Heart right ventricle (tissue), 16 donors: ENCODE measurements at regions not wholly inside any gene's neighbourhood (a gene's known extent, or its start where the extent isn't known, plus 50 kb on each side); places are given as distances from the start of the nearest gene placed in this dataset.

Source experiments
- ATAC-seq, 8 donors: fragments of 200-7000 bp; cut with Tn5 transposase; one replicate each; pipeline ENCODE4 v1.9.1; 2020; ENCODE audit warnings: mild to moderate bottlenecking in 8 of 8, moderate library complexity in 8 of 8, moderate number of reproducible peaks in 1 of 8
- DNase-seq, 2 donors: peaks; one replicate each; pipeline ENCODE4 v3.0.0-alpha.2; 2020
- H3K27ac ChIP-seq, 10 donors: fragments of 200-600 bp; sonication (generic) in 2 of 10; one replicate each; pipeline versions ENCODE4 v1.5.0 to v1.8.0; 2020 to 2022; ENCODE audit warnings: mild to moderate bottlenecking in 3 of 10
- H3K27me3 ChIP-seq, 7 donors: fragments of 200-600 bp; one replicate each; pipeline ENCODE4 v1.8.0; 2021 to 2022; ENCODE audit warnings: mild to moderate bottlenecking in 2 of 7
- H3K36me3 ChIP-seq, 9 donors: fragments of 200-600 bp; sonication (generic) in 1 of 9; one replicate each; pipeline versions ENCODE4 v1.5.0 to v1.8.0; 2020 to 2022; ENCODE audit warnings: mild to moderate bottlenecking in 2 of 9
- H3K4me1 ChIP-seq, 9 donors: fragments of 200-600 bp; sonication (generic) in 1 of 9; one replicate each; pipeline versions ENCODE4 v1.5.0 to v1.8.0; 2020 to 2022; ENCODE audit warnings: mild to moderate bottlenecking in 4 of 9
- H3K4me3 ChIP-seq, 10 donors: fragments of 200-600 bp; sonication (generic) in 2 of 10; one replicate each; pipeline versions ENCODE4 v1.5.0 to v1.8.0; 2020 to 2022; ENCODE audit warnings: mild to moderate bottlenecking in 7 of 10, moderate library complexity in 2 of 10
- H3K9me3 ChIP-seq, 11 donors: fragments of 200-600 bp in 10 of 11; sonication (generic) in 2 of 11; one replicate each; pipeline versions ENCODE4 v1.5.0 to v1.8.0; 2013 to 2022; ENCODE audit warnings: mild to moderate bottlenecking in 2 of 11, control low read depth in 1 of 11, moderate library complexity in 1 of 11
- WGBS, 2 donors: extraction: QIAGEN DNeasy Blood & Tissue Kit; methylation state at CpG; one replicate each; pipeline ENCODE4 v1.1.7; 2013; ENCODE audit warnings: inconsistent platforms in 1 of 2; 5-methylcytosine and 5-hydroxymethylcytosine counted together
- intact Hi-C, 10 donors: fragments of 100-400 bp; cut with DNase I; formaldehyde crosslinking; loops; one replicate each; pipeline versions ENCODE4 v1.11.1 to v1.14.2; 2022
- TF ChIP-seq, protein P1 (sequence below), 9 donors: fragments of 200-600 bp; sonication (generic) in 2 of 9; IDR thresholded peaks; one replicate each; pipeline versions ENCODE4 v1.5.0 to v1.8.0; 2021 to 2022; ENCODE audit warnings: antibody characterized with exemption in 9 of 9, mild to moderate bottlenecking in 5 of 9, moderate library complexity in 1 of 9
- donor health status: Arrhythmogenic right ventricular cardiomyopathy.
- donor health status: ischemic (EF 13 %, LVEDD 7.1; RV severe dilation, severe dysfunction).
- donor health status: healthy with polysubstance abuse.
- donor health status: DM: no; HTN: yes; CAD: no.
- donor health status: DM: no; HTN: no; CAD: no.
- donor health status: ischemic (EF 25% LVEDD 6.9; RV normal size, moderate dysfunction).
- donor health status: ischemic (EF 25% LVEDD 5.7; RV mildly dilated, moderate dysfunction).
- donor health status: healthy.
- donor health status: DM: yes; HTN: yes; CAD: no.
- donor health status: Ischemic cardiomyopathy.
- donor health status: ischemic (EF 35%, LVEDD 5.7; RV mildly dilated, moderate dysfunction).
- donor health status: nonischemic (EF 11% LVEDD 7.7; RV severe dilation, severe dysfunction).
- donor health status: DM: yes; HTN: yes; CAD: no.
- donor health status: PGD.
- donor health status: ischemic (EF 29% LVEDD 5.4; RV normal size, mild dysfunction).
- donor health status: nonischemic (EF 23%, LVEDD 6.1; RV moderate dilation, normal function).

DNA sequence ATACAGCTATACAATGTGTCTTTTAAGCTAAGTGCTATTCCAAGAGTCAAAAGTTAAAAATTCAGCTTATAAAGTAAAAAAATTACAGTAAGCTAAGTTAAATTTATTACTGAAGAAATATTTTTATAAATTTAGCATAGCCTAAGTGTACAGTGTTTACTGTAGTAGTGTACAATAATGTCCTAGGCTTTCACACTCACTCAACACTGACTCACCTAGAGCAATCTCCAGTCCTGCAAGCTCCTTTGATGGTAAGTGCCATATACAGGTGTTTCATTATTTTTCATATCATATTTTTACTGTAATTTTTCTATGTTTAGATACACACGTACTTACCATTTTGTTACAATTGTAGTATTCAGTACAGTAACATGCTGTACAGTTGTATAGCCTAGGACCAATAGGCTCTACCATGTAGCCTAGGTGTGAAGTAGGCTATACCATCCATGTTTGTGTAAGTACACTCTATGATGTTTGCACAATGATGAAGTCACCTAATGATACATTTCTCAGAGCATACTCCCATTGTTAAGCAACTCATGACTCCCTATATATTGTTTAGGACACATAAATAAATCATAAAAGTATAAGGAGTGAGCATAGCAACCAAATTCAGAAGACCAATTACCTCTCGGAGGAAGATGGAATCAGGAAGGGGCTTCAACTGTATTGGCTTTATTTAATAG lies 165.1 kb upstream of the SLC30A5 start:
- Histone ChIP-seq H3K9me3 (peaks cover 0 to 18% (median 0%) of the 10 kb centered on the region in 11 donors), H3K27me3 (no peaks in the 10 kb centered on the region), H3K36me3 (no peaks in the 10 kb centered on the region), H3K27ac (no peak overlapping the region), H3K4me3 (no peak overlapping the region), H3K4me1 (peaks cover 0 to 4% (median 0%) of the 10 kb centered on the region in 9 donors)
- WGBS, 2 donors, result 89 to 91% methylated on average over 2 of the region's 2 CpGs
- ATAC-seq (no peak), DNase-seq (no peak)
- intact Hi-C loops, result no loop called here
- TF ChIP-seq, protein P1, sequence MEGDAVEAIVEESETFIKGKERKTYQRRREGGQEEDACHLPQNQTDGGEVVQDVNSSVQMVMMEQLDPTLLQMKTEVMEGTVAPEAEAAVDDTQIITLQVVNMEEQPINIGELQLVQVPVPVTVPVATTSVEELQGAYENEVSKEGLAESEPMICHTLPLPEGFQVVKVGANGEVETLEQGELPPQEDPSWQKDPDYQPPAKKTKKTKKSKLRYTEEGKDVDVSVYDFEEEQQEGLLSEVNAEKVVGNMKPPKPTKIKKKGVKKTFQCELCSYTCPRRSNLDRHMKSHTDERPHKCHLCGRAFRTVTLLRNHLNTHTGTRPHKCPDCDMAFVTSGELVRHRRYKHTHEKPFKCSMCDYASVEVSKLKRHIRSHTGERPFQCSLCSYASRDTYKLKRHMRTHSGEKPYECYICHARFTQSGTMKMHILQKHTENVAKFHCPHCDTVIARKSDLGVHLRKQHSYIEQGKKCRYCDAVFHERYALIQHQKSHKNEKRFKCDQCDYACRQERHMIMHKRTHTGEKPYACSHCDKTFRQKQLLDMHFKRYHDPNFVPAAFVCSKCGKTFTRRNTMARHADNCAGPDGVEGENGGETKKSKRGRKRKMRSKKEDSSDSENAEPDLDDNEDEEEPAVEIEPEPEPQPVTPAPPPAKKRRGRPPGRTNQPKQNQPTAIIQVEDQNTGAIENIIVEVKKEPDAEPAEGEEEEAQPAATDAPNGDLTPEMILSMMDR (IDR thresholded peaks at IDR 0.05), result no peak

DNA sequence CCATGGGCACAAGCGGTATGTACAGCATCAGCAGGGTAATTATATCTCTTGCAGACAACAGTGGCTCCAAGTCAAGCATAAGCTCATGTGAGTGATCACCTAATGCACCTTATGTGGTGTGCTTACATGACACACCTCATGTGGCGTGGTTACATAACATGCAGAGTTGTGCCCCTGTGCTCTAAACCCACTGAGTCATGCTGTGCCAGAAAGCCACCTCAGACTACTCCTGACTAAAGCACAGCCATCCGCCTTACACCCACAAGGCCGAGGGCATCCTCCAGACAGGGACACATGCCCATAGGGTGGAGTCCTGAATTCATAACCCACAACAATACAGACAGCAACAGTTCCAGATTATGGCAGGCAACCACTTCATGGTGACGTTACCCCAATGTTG lies 163.7 kb upstream of the SLC30A5 start:
- 95 to 97% methylated on average over 5 of the region's 5 CpGs for WGBS, 2 donors
- ATAC-seq (no peak), DNase-seq (no peak)
- Histone ChIP-seq H3K4me3 (no peak overlapping the region), H3K4me1 (no peaks in the 10 kb centered on the region), H3K27ac (no peak overlapping the region), H3K27me3 (no peaks in the 10 kb centered on the region), H3K9me3 (peaks cover 0 to 18% (median 0%) of the 10 kb centered on the region in 11 donors), H3K36me3 (no peaks in the 10 kb centered on the region)
- intact Hi-C loops, result no loop called here
- TF ChIP-seq, protein P1 (IDR thresholded peaks at IDR 0.05), result no peak

DNA sequence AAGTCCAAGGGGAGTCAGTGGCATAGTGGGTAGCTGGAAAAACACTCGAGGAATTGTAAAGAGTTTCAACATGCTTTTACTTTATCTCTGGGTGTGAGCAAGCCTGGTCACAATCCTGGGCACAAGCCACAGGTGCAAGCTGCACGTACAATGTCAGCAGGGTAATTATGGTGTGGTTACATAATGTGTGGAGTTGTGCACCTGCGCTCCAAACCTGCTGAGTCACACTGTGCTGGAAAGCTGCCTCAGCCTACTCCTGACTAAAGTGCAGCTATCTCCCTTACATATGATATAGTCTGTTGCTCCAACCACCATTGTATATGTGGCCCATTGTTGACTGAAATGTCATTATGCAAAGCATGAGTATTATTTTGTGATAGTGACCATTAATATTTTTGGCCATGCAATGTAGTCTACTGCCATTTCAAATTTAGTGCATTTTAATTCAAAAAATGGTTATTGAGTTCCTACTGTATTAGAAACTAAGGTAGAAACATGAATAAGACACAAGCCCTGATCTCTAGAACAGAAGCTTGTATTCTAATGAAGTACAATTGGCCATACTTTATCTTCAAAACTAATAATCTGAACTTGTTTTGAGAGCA lies 160.9 kb upstream of the SLC30A5 start:
- no peak for DNase-seq
- Histone ChIP-seq H3K4me1 (no peaks in the 10 kb centered on the region), H3K36me3 (no peaks in the 10 kb centered on the region), H3K27ac (no peak overlapping the region), H3K9me3 (peaks cover 0 to 15% (median 0%) of the 10 kb centered on the region in 11 donors), H3K4me3 (no peak overlapping the region), H3K27me3 (no peaks in the 10 kb centered on the region)
- TF ChIP-seq, protein P1 (IDR thresholded peaks at IDR 0.05), result no peak
- WGBS, 2 donors, result 88% methylated on average over 3 of the region's 3 CpGs
- intact Hi-C loops, result no loop called here
- ATAC-seq, result no peak

DNA sequence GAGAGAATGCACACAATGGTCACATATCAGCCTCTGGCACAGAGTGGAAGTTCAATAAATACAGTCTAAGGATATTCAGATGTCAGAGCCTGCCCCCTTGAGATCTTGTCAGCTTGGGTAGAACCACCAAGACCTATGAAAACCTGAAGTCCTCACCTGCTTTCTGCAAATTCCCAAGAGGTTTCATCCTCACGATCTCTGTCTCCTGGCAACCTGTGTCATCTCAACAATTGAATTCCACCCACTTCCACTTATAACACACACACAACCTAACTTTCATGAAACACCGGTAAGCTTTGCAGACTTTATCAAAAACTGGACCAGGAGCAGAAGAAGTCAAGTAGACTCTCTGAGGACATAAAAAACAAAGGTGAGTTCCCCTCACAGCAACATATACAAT lies 151.6 kb upstream of the SLC30A5 start:
- DNase-seq (no peak), ATAC-seq (no peak)
- no peak overlapping the region for H3K27ac ChIP-seq
- H3K4me1 ChIP-seq, result no peaks in the 10 kb centered on the region
- intact Hi-C loops, result no loop called here
- H3K27me3 ChIP-seq, result no peaks in the 10 kb centered on the region
- no peak overlapping the region for H3K4me3 ChIP-seq
- no peaks in the 10 kb centered on the region for H3K36me3 ChIP-seq
- H3K9me3 ChIP-seq, result peaks cover 0 to 10% (median 0%) of the 10 kb centered on the region in 11 donors
- TF ChIP-seq, protein P1 (IDR thresholded peaks at IDR 0.05), result no peak
- 91 to 97% methylated on average over 2 of the region's 2 CpGs for WGBS, 2 donors
